ENCODE measurements at regions not wholly inside any gene's neighbourhood (a gene's known extent, or its start where the extent isn't known, plus 50 kb on each side); places are given as distances from the start of the nearest gene placed in this dataset.

- no peak for TF ChIP-seq POLR2A (IDR thresholded peaks at IDR 0.05)
- no peak for TF ChIP-seq EP300 (IDR thresholded peaks at IDR 0.05)
- no peak for TF ChIP-seq CTCF (IDR thresholded peaks at IDR 0.05)
- intact Hi-C loops (cut with DNase I) = no loop called here
- no peak overlapping the region for H3K4me3 ChIP-seq
- H3K36me3 ChIP-seq = no peaks in the 10 kb centered on the region
- H3K27me3 ChIP-seq = no peaks in the 10 kb centered on the region
- peak in 2 of 5 donors; percentile 16 to 55 for DNase-seq
- no peaks in the 10 kb centered on the region for H3K4me1 ChIP-seq (ENCODE audit: insufficient read depth)
- H3K27ac ChIP-seq = no peak overlapping the region
- no peaks in the 10 kb centered on the region for H3K9me3 ChIP-seq
- WGBS, 3 donors = 7 to 30% (median 9%) methylated on average over 5 of the region's 5 CpGs
Measured at GRCh38 chr2:41194230-41194629, 742.3 kb upstream of the SLC8A1 start.

- DNase-seq = no peak
- no peaks in the 10 kb centered on the region for H3K9me3 ChIP-seq
- H3K4me1 ChIP-seq (ENCODE audit: insufficient read depth) = no peaks in the 10 kb centered on the region
- H3K36me3 ChIP-seq = no peaks in the 10 kb centered on the region
- no peak overlapping the region for H3K27ac ChIP-seq
- TF ChIP-seq CTCF (IDR thresholded peaks at IDR 0.05) = no peak
- TF ChIP-seq EP300 (IDR thresholded peaks at IDR 0.05) = no peak
- no peak for TF ChIP-seq POLR2A (IDR thresholded peaks at IDR 0.05)
- no peak overlapping the region for H3K4me3 ChIP-seq
- WGBS, 3 donors = 77 to 79% (median 79%) methylated on average over 4 of the region's 4 CpGs
- intact Hi-C loops (cut with DNase I) = no loop called here
- no peaks in the 10 kb centered on the region for H3K27me3 ChIP-seq
Measured at GRCh38 chr2:41197781-41198180, 745.9 kb upstream of the SLC8A1 start.

- Histone ChIP-seq H3K9me3 (no peaks in the 10 kb centered on the region), H3K27me3 (no peaks in the 10 kb centered on the region), H3K27ac (no peak overlapping the region), H3K4me1 (ENCODE audit: insufficient read depth) (no peaks in the 10 kb centered on the region), H3K4me3 (no peak overlapping the region), H3K36me3 (no peaks in the 10 kb centered on the region)
- 53 to 57% (median 56%) methylated on average over 1 of the region's 1 CpG for WGBS, 3 donors
- TF ChIP-seq EP300 (IDR thresholded peaks at IDR 0.05) (no peak), CTCF (IDR thresholded peaks at IDR 0.05) (no peak), POLR2A (IDR thresholded peaks at IDR 0.05) (no peak)
- no peak for DNase-seq
- intact Hi-C loops (cut with DNase I) = no loop called here
Measured at GRCh38 chr2:41199334-41199733, 747.4 kb upstream of the SLC8A1 start.

GRCh38 chr2:41204315-41204714 lies 752.4 kb upstream of the SLC8A1 start:
- H3K9me3 ChIP-seq = no peaks in the 10 kb centered on the region
- H3K4me1 ChIP-seq (ENCODE audit: insufficient read depth) = no peaks in the 10 kb centered on the region
- H3K36me3 ChIP-seq = no peaks in the 10 kb centered on the region
- intact Hi-C loops (cut with DNase I) = no loop called here
- no peaks in the 10 kb centered on the region for H3K27me3 ChIP-seq
- no peak for TF ChIP-seq EP300 (IDR thresholded peaks at IDR 0.05)
- TF ChIP-seq POLR2A (IDR thresholded peaks at IDR 0.05) = no peak
- no peak for TF ChIP-seq CTCF (IDR thresholded peaks at IDR 0.05)
- no peak for DNase-seq
- no peak overlapping the region for H3K4me3 ChIP-seq
- WGBS, 3 donors = 69 to 80% (median 78%) methylated on average over 3 of the region's 3 CpGs
- no peak overlapping the region for H3K27ac ChIP-seq

GRCh38 chr2:41206004-41206403 lies 754.1 kb upstream of the SLC8A1 start:
- WGBS, 3 donors = 29 to 47% (median 38%) methylated on average over 1 of the region's 1 CpG
- Histone ChIP-seq H3K4me1 (ENCODE audit: insufficient read depth) (no peaks in the 10 kb centered on the region), H3K36me3 (no peaks in the 10 kb centered on the region), H3K27ac (no peak overlapping the region), H3K9me3 (no peaks in the 10 kb centered on the region), H3K4me3 (no peak overlapping the region), H3K27me3 (no peaks in the 10 kb centered on the region)
- no peak for DNase-seq
- TF ChIP-seq EP300 (IDR thresholded peaks at IDR 0.05) = no peak
- no peak for TF ChIP-seq CTCF (IDR thresholded peaks at IDR 0.05)
- TF ChIP-seq POLR2A (IDR thresholded peaks at IDR 0.05) = no peak
- intact Hi-C loops (cut with DNase I) = no loop called here
